NCI-H146 (cell line): ENCODE measurements at regions not wholly inside any gene's neighbourhood (a gene's known extent, or its start where the extent isn't known, plus 50 kb on each side); places are given as distances from the start of the nearest gene placed in this dataset.

ENCODE experiments used
- DNase-seq: peaks from one replicate; lab custom pipeline; 2025; lab: John Stamatoyannopoulos, UW

DNA sequence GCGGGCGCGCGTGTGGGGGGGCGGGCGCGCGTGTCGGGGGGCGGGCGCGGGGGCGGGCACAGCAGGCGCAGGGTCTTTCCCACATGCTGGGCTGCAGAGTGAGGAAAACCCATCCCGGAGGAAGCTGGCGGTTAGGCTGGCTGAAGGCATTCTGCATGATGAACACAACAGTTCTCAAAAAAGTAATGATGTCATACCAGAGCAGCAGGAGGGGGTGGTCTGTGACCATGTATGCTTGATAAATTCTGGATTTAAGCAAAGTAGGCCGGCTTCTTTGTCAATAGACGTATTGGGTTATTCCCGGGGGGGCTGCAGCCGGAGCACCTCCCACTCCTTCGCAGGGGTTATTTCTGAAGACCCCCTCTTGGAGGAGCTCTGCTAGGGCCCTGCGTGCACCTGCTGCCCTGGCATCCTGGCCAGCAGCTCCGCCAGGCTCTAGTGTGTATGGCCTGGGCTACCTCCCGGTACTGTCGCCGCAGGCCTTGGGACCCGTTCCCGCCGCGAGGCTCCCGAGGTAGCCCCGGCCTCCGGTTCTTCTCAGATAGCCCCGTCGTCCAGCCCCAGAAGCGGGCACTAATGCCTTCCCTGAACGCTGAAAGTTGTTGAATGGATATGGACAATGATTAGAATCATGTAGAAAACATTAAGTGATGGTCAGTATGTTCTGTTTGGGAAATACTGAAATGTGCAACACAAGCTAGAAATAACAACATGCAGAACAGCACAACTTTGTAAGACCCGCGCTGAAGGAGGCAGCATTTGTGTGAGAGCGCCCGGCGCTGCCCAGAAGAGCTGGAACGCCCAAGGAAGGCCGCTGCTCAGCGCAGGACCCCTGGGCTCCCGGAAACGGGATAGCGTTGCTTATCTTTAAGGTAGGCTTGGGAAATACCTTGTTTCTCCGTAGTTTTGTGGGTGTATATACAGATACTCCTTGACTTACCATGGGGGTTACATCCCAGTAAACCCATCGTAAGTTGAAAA, 101.4 kb upstream of the RAB6C start:
- DNase-seq = peak; percentile 27

- DNase-seq = no peak
Measured at GRCh38 chr2:129879614-129880180, 99.8 kb upstream of the RAB6C start.

GRCh38 chr2:129880309-129880708, 99.2 kb upstream of the RAB6C start:
- DNase-seq = no peak

- DNase-seq = no peak
Measured at GRCh38 chr2:129880971-129881370, 98.5 kb upstream of the RAB6C start.

GRCh38 chr2:129881786-129882396, 97.6 kb upstream of the RAB6C start:
- no peak for DNase-seq

DNA sequence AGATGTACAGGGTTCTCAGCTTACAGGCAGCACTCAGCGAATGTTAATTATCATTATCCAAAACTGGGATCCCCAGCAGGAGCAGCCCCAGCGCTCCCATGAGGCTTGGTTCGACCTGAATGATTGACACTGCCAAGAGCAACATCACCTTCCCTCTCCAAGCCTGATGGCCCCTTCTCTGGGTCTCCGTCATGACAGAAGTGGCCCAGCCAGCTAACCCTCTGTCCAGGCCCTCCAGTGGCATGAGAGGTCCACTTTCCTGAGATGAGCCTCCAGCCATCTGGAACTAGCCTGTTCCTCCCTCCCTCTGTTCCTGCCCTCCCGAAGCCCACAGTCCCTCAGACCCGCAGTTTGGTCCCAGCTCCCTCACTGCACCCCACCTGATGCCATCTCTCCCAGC, 97.0 kb upstream of the RAB6C start:
- DNase-seq = no peak

DNA sequence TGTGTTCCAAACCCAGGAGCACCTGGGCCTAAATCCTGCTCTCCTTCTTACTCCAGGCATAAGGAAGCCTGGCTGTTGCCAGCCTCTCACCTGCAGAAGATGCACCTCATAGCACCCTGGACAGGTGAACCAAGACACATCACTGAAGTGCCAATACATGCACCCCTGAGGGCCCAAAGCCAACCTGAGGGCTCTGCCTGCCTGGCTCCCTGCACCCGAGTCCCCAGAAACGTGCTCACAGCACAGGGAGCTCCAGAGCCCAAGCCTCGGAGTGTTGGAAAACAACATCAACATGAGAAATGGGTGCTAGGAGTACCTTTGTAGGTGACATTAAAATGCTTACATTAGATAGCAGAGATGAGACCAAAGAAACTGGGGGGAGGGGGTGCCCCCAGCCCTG, 96.3 kb upstream of the RAB6C start:
- no peak for DNase-seq

DNA sequence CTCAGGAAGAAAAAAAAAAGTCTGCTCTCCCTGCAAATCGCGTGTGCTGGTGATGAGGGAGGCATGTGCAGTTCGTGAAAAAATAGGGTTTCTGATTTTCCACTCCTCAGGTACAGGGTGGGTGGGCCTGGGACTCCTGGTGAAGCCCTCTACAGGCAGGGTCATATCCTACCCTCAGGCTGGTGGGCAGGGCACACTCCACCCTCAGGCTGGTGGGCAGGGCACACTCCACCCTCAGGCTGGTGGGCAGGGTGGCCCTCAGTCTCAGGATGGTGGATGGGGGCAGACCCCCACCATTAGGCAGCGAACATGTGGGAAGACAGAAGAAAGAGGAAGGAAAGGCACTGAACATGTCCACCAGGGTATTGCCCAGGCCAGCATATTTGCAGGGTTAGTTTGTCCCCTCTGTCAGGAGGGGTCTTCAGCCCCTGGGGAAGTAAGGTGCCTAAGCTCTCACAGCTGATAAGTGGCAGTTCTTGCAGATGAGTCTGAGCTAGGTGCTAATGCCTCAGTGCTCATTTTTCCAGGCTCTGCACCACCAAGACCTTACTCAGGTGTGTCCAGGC, 95.2 kb upstream of the RAB6C start:
- DNase-seq = no peak

- DNase-seq = no peak
Measured at GRCh38 chr2:129885735-129886134, 93.7 kb upstream of the RAB6C start.

GRCh38 chr2:129887688-129888266, 91.7 kb upstream of the RAB6C start:
- DNase-seq = no peak

- no peak for DNase-seq
Measured at GRCh38 chr2:129888461-129888860, 91.0 kb upstream of the RAB6C start.

DNA sequence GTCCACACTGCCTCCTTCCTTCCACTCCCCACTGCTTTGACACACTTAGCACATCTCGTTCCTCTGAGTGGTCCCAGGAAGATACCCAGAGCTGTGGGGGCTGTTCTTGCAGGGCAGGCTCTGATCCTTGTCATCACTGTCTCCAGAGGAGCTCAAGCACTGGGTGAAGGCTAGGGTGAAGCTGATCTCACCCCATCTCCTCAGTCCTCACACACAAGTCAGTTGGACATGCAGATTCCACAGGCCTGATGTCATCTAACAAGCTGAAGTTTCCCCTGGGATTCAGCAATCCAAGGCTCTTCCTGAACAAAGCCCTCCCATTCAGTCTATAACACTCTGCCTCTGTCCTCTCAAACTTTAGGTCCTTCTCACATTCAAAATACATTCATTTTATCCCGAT, 90.6 kb upstream of the RAB6C start:
- no peak for DNase-seq

DNA sequence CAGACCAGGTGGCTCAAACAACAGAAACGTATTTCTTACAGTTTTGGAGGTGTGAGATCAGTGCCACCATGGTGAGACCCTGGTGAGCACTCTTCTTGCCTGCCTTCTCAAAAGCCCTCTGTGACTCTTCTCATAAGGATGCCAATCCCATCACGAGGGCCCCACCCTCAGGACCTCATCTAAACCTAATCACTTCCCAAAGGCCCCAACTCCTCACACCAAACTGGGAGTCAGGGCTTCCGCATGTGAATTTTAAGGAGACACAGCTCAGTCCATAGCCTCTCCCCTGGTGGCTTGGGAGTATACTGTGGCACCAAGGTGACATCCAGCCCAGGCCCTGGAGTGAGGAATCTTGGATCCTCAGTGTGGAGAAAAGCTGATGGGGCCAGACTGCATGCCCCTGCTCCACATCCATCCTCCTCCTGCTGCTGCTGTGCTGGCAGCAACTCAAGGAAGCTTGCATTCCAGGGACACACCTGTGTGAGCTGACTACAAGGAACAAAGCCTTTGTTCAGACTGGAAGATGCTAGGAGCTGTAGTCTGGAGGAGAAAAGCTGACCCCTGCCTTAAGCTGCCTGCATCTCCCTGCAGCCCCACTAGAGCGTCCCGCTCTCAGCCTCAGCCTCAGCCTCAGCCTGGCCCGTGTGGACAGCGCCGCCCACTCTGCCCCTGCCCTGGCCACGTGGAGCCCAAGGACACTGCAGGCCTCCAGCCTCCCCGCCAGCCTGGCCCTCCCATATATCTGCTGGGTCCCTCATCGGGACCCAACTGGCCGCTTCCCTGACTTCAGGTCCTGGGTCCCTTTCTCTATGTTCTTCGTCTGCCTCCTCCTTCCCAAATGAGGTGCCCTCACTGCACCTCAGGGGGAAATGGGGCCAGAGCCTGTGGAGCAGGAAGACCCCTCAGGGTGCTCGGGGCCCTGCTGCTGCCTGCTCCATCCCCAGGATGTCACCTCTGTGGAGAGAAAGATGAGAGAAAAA, 87.8 kb upstream of the RAB6C start:
- DNase-seq = no peak

DNA sequence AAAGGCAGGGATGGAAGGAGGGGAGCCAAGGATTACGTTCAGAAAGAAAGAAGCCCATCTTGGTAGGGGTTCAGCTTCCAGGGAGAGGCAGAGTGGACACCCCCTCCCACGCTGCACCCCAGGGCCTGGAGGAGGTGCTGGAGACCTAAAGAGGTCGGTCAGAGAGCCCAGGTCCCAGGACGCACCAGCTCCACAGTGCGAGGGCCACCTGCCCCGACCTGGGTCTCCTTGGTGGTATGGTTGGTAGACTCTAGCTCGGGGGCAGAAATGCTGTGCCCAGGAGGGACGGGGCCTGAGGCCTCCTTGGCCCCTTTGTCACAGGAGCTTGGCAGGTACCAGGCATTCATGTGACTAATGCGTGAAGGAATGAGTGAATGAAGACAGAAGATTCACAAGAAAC, 87.1 kb upstream of the RAB6C start:
- DNase-seq = no peak

- DNase-seq = no peak
Measured at GRCh38 chr2:129892773-129893172, 86.7 kb upstream of the RAB6C start.

GRCh38 chr2:129893244-129893643, 86.2 kb upstream of the RAB6C start:
- DNase-seq = no peak

GRCh38 chr2:129894616-129895015, 84.8 kb upstream of the RAB6C start:
- DNase-seq = no peak

DNA sequence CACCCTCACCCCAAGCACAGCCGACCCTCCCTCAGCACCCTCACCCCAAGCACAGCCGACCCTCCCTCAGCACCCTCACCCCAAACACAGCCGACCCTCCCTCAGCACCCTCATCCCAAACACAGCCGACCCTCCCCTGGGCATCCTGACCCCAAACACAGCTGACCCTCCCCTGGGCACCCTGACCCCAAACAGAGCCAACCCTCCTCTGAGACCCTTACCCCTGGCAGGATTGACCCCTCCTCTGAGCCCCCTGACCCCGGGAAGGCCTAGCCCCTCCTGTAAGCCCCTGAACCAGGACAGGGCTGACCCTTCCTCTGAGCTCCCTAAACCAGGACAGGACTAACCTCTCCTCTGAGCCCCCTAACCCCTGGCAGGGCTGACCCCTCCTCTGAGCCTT, 84.4 kb upstream of the RAB6C start:
- no peak for DNase-seq

DNA sequence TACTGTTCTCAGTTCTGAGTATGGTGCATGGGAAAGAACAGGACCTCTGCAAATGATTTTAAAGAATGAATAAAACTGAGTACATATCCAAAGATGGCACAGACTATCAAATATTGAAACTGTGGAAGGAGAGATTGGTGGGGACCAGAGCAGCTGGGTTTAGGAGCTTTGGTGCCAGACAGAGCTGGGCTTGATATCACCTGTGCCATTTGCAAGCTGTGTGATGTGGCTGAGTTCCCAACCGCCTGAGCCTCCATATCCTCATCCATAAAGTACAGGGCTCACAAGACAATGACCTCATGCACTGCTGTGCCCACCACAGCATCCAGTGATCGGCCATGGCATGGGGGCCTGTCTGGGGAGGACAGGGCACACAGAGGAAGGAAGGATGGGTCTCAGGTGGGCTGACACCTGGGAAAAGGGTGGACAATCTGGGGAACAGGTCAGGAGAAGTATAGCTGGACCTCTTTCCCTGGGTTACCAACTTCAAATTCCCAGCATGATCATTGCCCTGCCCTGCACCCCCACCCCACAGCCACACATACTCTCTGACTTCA, 83.9 kb upstream of the RAB6C start:
- no peak for DNase-seq

DNA sequence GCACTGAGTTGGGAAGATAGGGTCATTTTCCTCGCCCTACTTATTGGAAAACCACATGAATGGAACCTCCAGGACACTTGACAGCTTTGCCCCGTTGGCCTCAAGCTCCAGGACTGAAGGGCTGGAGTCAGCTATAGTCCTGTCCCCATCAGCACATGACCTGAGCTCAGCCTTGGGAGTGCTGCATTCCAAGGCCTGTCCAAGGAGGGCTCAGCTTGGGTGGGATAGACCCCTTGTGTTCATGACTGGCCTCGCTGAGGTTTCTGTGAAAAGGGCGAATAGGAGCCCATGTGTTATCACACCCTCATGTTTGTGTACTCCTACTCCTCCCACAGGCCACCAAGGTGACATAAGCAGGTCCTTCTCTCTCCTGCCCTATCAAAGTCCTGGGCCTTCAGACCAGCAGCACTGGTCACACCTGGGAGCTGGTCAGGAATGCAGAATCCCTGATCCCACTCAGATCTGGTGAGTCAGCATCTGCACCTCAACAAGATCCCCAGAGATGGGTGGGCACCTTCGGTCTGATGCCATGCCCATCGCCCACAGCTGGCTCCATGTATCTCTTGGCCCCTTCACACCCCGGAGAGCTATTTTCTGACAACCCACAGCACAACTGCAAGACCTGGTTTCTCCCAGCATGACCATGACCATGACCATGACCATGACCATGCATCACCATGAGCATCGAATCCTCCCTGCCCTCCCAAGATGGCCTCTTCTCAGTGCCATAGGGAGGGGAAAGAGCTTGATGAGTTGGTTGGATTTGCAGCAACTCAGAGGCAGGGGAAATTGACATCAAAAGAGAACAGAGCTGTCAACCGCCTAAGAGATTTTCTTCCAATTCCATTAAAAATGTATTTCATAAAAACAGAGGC, 83.0 kb upstream of the RAB6C start:
- DNase-seq = no peak
